Right ventricle myocardium superior (tissue), 1 donor: ENCODE measurements at regions not wholly inside any gene's neighbourhood (a gene's known extent, or its start where the extent isn't known, plus 50 kb on each side); places are given as distances from the start of the nearest gene placed in this dataset.

ENCODE experiments used
- ATAC-seq: fragments of 200-7000 bp; cut with Tn5 transposase; one replicate; pipeline ENCODE4 v1.9.1; 2020; ENCODE audit warnings: mild to moderate bottlenecking; ENCODE audit not compliant: poor library complexity
- DNase-seq: peaks from one replicate; pipeline ENCODE4 v3.0.0-alpha.2; 2020
- intact Hi-C: fragments of 100-400 bp; cut with DNase I; formaldehyde crosslinking; loops from one replicate; pipeline ENCODE4 v1.11.2; 2022
- donor health status: DM: no; HTN: yes; CAD: no; lungs with severe emphysema.

DNA sequence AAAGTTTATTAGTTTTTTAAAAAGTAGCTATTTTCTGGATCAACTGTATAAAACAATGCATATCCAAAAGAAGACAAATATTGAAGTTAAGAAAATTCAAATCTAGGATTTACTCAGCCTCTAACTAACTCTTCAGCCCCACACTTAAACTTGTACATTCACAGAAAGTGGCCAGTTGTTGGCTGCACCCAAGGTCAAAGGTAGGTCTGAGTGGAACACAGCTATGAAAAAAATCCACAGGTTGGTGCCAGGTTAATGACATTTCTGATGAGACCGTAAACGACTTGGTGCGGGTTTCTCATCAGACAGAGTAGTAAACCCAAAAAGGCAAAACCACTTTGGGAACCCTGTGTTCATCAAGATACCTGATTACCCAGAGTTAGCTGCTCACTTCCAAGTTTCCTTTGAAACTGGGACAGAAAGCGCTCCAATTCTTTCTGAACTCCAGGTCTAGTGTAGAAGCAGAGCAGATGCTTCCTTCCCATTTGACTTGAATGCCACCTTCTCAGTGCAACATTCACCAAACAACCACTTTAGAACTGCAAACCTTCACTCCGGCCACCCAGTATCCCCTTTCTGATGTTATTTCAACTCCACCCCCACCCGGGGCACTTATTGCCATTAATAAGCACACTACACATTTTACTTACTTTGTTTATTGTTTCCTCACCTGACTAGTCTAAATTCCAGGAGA is 208.3 kb upstream of the STARD13 start:
- no peak for DNase-seq
- intact Hi-C loops, result no loop called here
- ATAC-seq, result no peak

- intact Hi-C loops, result no loop called here
- DNase-seq (no peak), ATAC-seq (peak; percentile 67)
These were observed 209.1 kb upstream of the STARD13 start for GRCh38 chr13:33494596-33495204.

DNA sequence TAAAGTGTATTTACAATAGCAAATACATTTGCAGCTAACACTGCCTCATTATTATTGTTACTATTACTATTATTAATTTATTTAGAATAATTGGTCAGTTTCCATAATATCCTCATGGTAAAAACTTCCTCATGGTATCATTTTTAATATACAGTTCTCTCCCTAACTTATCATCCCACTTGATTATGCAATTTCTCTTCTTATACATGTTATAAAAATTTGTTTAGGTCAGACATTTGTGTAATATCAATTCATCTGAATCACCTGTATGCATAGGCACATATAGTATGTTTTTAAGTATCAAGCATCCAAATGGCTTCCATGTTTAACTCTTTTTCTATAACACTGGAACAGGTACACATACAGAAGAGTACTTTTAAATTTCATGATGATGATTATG is 210.8 kb upstream of the STARD13 start:
- intact Hi-C loops, result no loop called here
- no peak for DNase-seq
- no peak for ATAC-seq

- ATAC-seq (no peak), DNase-seq (no peak)
- intact Hi-C loops, result no loop called here
These were observed 211.7 kb upstream of the STARD13 start for GRCh38 chr13:33497146-33497845.

DNA sequence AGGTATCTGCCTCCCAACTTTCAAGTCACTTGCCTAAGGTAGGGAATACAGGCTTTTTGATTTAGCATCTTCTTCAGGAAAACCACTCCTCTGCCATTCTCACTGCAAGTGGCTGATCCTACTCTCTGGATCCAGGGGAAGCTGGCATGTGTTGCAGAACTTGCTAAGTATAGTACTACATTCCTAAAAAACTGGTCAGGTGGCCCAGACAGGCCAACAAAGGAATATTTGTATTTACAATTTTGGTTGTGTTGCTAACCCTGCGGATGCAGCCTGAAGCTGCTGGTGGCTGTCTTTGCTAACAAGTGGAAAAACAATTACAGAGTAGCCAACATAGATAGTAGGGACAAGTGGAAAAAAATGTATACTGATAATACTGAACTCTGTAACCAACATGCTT is 222.5 kb upstream of the STARD13 start:
- ATAC-seq, result peak; percentile 16
- no peak for DNase-seq

DNA sequence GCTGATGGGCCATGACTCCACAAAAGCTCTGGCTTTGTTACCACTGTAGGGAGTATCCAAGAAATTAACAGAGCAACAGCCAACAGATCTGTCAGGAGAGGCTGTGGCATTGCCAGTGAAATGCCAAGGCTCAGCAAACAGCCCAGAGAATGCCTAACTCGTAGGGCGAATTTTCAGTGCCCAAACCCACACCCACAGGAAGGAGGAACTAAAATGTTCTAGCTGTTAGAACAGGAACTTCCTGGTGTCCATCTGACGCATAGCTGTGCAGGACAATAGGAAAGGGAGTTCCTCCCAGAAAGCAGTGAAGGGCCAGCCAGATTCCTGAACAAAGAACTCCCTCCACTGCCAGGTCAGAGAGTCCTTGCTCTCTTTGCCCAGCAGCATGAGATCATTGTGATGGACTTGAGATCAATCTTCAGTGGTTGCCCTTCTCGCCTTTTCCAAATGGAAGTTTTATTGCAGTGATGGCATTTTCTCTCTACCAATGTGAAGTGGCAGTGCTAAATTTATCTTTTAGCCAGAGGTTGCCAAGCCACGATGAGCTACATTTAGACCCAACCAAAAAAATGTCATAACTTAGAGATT is 224.2 kb upstream of the STARD13 start:
- intact Hi-C loops, result no loop called here

More for the DNA sequence above, 222.5 kb upstream of the STARD13 start:
- intact Hi-C loops, result no loop called here

DNA sequence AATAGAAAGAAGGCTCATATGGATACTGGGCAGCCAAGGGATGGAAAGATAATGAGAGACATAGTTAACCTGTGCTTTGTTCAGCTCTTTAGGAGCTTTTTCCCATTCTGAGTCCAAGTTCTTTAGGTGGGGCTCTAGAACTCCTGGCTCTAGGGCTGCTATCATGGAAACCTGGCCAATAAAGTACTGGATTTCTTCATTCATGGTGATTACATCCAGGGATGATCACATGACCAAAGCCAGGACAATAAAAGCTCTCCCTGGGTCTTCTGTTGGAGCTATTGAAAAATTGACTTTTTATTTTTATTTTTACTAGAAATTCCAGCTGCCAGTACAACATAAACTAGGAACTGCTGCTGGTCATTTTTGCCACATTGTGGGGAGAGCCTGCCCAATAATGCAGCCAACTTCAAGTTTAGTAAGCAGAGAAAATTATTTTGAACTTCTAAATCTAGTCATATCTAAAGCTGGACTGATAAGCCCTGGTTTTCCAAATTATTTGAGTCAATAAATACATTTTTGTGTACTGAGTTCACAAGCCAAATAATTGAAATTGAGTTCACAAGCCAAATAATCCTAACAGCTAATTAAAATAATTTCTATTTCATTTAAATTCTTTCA is 224.9 kb upstream of the STARD13 start:
- intact Hi-C loops, result no loop called here
- peak; percentile 21 for ATAC-seq
- no peak for DNase-seq

More for the DNA sequence above, 224.2 kb upstream of the STARD13 start:
- peak; percentile 48 for DNase-seq
- peak; percentile 84 for ATAC-seq

DNA sequence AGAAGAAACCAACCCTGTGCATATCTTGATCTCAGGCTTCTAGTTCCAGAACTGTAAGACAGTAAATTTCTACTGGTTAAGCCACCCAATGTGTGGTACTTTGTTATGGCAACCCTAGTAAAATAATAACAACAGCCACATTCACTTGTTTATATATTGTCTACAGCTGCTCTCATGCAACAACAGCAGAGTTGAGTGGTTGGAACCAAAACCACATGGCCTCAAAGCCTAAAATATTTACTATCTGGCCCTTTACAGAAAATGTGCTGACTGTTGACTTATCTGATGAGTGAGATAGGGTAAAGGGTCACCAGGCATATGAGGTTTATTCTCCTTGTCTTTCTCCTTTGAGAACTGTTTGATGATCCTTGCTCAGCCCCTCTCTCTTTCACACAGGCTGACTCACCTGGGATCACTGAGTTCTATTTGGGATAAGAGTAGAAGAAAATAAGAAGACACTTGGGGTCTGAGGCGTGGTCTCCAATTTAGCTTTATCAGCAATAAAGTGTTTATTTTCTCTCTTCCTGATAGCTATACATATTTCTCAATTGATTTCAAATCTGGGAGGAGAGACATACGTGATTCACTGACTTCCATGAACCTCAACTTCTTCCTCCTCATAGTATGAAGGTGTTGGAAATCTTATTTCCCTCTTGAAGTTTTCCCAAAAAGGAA is 227.5 kb upstream of the STARD13 start:
- intact Hi-C loops, result no loop called here
- ATAC-seq (no peak), DNase-seq (no peak)

DNA sequence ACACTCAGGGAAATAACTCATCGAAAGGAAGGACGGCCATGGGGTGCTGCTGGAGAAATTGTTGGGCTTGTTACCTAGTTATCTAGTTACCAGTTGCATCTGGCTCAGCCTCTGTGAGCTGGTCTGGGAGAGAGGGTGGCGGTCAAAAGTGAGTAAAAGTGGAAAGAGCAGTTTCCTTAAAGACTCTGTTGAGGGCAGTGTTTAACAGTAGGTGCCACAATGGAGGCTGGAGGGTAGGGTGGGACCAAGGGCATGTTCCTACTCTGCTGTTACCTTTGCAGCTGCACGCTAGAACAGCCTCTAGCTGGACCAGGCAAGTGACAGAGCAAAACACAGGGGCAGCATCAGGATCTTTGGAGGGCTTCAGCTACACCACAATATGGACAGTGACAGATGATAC is 228.8 kb upstream of the STARD13 start:
- no peak for ATAC-seq
- no peak for DNase-seq
- intact Hi-C loops, result no loop called here

GRCh38 chr13:33515146-33515545 is 229.6 kb upstream of the STARD13 start:
- no peak for ATAC-seq
- intact Hi-C loops, result no loop called here
- no peak for DNase-seq

DNA sequence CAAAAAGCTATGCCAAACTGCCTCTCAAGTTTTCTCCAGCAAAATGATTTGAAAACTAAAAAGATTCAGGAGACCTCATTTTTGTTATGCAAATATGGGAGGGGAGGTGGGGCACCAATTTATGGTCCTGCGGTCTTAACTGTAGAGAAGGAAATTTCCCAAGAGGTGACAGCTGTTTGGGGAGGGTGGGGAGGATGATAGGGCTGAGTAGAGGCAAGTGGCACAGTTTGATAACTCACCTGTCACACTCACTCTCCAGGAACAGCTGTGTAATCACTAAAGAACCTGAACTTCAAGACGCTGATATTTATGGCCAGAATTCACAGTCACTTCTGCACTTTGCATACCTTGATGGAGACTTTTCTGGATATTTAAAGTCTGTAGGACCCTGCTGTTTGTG is 232.9 kb upstream of the STARD13 start:
- DNase-seq, result no peak
- no peak for ATAC-seq
- intact Hi-C loops, result no loop called here

GRCh38 chr13:33519561-33520467 is 234.3 kb upstream of the STARD13 start:
- intact Hi-C loops, result no loop called here
- DNase-seq (no peak), ATAC-seq (no peak)

DNA sequence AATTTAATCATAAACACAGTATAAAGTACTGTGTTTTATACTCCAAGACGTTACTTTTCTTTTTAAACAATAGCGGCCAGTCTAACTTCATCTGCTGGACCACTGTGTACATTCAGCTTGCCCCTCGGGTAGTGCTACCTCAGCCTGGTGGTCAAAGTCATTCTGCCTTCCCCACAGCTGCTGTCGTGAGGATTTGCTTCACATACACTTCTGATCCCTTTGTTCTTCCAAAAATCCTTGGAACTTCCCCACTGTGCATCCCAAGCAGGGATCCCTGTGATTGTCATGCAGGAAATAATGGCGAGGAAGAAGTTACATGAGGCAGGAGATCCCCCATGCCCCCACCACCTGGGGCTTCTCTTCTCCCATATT is 234.9 kb upstream of the STARD13 start:
- ATAC-seq, result no peak
- intact Hi-C loops, result no loop called here

GRCh38 chr13:33524086-33524485 is 238.5 kb upstream of the STARD13 start:
- intact Hi-C loops, result no loop called here
- DNase-seq (no peak), ATAC-seq (no peak)

More for the DNA sequence above, 234.9 kb upstream of the STARD13 start:
- no peak for DNase-seq

GRCh38 chr13:33525763-33526162 is 240.2 kb upstream of the STARD13 start:
- intact Hi-C loops, result no loop called here
- ATAC-seq (no peak), DNase-seq (no peak)

GRCh38 chr13:33526718-33527117 is 241.2 kb upstream of the STARD13 start:
- intact Hi-C loops, result no loop called here
- no peak for DNase-seq
- ATAC-seq, result no peak

GRCh38 chr13:33528896-33529295 is 243.3 kb upstream of the STARD13 start:
- no peak for DNase-seq
- no peak for ATAC-seq
- intact Hi-C loops, result no loop called here

GRCh38 chr13:33531484-33531883 is 245.9 kb upstream of the STARD13 start:
- ATAC-seq (no peak), DNase-seq (no peak)
- intact Hi-C loops, result loop anchor here (10.0 kb wide), 1 partner anchor 177 kb away; no protein-coding TSS in a partner anchor
